ENCODE measurements at regions not wholly inside any gene's neighbourhood (a gene's known extent, or its start where the extent isn't known, plus 50 kb on each side); places are given as distances from the start of the nearest gene placed in this dataset.

- no peak for TF ChIP-seq CTCF (IDR thresholded peaks at IDR 0.05; ENCODE audit: low read depth, low read length, missing control alignments)
Observed at GRCh38 chr20:24360531-24360930, 108.9 kb upstream of the SYNDIG1 start.

GRCh38 chr20:24359321-24360027 lies 110.0 kb upstream of the SYNDIG1 start:
- no peak for DNase-seq (ENCODE audit: extremely low read depth, low read depth)
- TF ChIP-seq CTCF (IDR thresholded peaks at IDR 0.05; ENCODE audit: low read depth, low read length, missing control alignments): no peak
- H3K4me3 ChIP-seq (replicated peaks; ENCODE audit: low read depth, low read length): no peak overlapping the region

More at GRCh38 chr20:24360531-24360930, 108.9 kb upstream of the SYNDIG1 start:
- no peak overlapping the region for H3K4me3 ChIP-seq (replicated peaks; ENCODE audit: low read depth, low read length)
- no peak for DNase-seq (ENCODE audit: extremely low read depth, low read depth)

GRCh38 chr20:24357931-24358330 lies 111.5 kb upstream of the SYNDIG1 start:
- DNase-seq (ENCODE audit: extremely low read depth, low read depth): no peak
- no peak for TF ChIP-seq CTCF (IDR thresholded peaks at IDR 0.05; ENCODE audit: low read depth, low read length, missing control alignments)
- no peak overlapping the region for H3K4me3 ChIP-seq (replicated peaks; ENCODE audit: low read depth, low read length)

GRCh38 chr20:24357177-24357576 lies 112.3 kb upstream of the SYNDIG1 start:
- no peak for TF ChIP-seq CTCF (IDR thresholded peaks at IDR 0.05; ENCODE audit: low read depth, low read length, missing control alignments)
- no peak overlapping the region for H3K4me3 ChIP-seq (replicated peaks; ENCODE audit: low read depth, low read length)
- no peak for DNase-seq (ENCODE audit: extremely low read depth, low read depth)

GRCh38 chr20:24353135-24353690 lies 116.2 kb upstream of the SYNDIG1 start:
- no peak for DNase-seq (ENCODE audit: extremely low read depth, low read depth)
- no peak for TF ChIP-seq CTCF (IDR thresholded peaks at IDR 0.05; ENCODE audit: low read depth, low read length, missing control alignments)
- H3K4me3 ChIP-seq (replicated peaks; ENCODE audit: low read depth, low read length): no peak overlapping the region

GRCh38 chr20:24350923-24351368 lies 118.5 kb upstream of the SYNDIG1 start:
- H3K4me3 ChIP-seq (replicated peaks; ENCODE audit: low read depth, low read length): no peak overlapping the region
- TF ChIP-seq CTCF (IDR thresholded peaks at IDR 0.05; ENCODE audit: low read depth, low read length, missing control alignments): no peak
- DNase-seq (ENCODE audit: extremely low read depth, low read depth): no peak
